GM18502 (cell line): ENCODE measurements at regions not wholly inside any gene's neighbourhood (a gene's known extent, or its start where the extent isn't known, plus 50 kb on each side); places are given as distances from the start of the nearest gene placed in this dataset.

Source experiments
- ATAC-seq: cut with Tn5 transposase; IDR thresholded peaks from one replicate; pipeline ENCODE4 v1.9.1; 2021; ENCODE audit warnings: mild to moderate bottlenecking; ENCODE audit not compliant: unreplicated experiment, poor library complexity

- no peak for ATAC-seq
Observed at GRCh38 chr2:235165136-235165535, 213.3 kb downstream of the SH3BP4 start.

GRCh38 chr2:235165631-235166030, 213.8 kb downstream of the SH3BP4 start:
- no peak for ATAC-seq

- ATAC-seq = no peak
Observed at GRCh38 chr2:235168174-235168979, 216.6 kb downstream of the SH3BP4 start.

- ATAC-seq = no peak
Observed at GRCh38 chr2:235170016-235170415, 218.2 kb downstream of the SH3BP4 start.

GRCh38 chr2:235170536-235171521, 219.0 kb downstream of the SH3BP4 start:
- ATAC-seq = no peak

GRCh38 chr2:235171550-235172031, 219.8 kb downstream of the SH3BP4 start:
- ATAC-seq = no peak

GRCh38 chr2:235180642-235181041, 228.8 kb downstream of the SH3BP4 start:
- no peak for ATAC-seq

- no peak for ATAC-seq
Observed at GRCh38 chr2:235183786-235184185, 232.0 kb downstream of the SH3BP4 start.

GRCh38 chr2:235187806-235188205, 236.0 kb downstream of the SH3BP4 start:
- ATAC-seq = no peak

GRCh38 chr2:235191486-235191885, 239.7 kb downstream of the SH3BP4 start:
- ATAC-seq = no peak

- no peak for ATAC-seq
Observed at GRCh38 chr2:235191978-235192377, 240.2 kb downstream of the SH3BP4 start.

- no peak for ATAC-seq
Observed at GRCh38 chr2:235194351-235194750, 242.5 kb downstream of the SH3BP4 start.

GRCh38 chr2:235194836-235195235, 243.0 kb downstream of the SH3BP4 start:
- ATAC-seq = no peak

GRCh38 chr2:235195921-235196320, 244.1 kb downstream of the SH3BP4 start:
- no peak for ATAC-seq

GRCh38 chr2:235199128-235199527, 247.3 kb downstream of the SH3BP4 start:
- no peak for ATAC-seq

GRCh38 chr2:235200216-235200615, 248.4 kb downstream of the SH3BP4 start:
- no peak for ATAC-seq

- no peak for ATAC-seq
Observed at GRCh38 chr2:235201756-235202155, 249.9 kb downstream of the SH3BP4 start.

GRCh38 chr2:235204948-235205347, 253.1 kb downstream of the SH3BP4 start:
- no peak for ATAC-seq

GRCh38 chr2:235206399-235206798, 254.6 kb downstream of the SH3BP4 start:
- ATAC-seq = no peak

- ATAC-seq = no peak
Observed at GRCh38 chr2:235206980-235207579, 255.3 kb downstream of the SH3BP4 start.

GRCh38 chr2:235211056-235211455, 259.2 kb downstream of the SH3BP4 start:
- no peak for ATAC-seq
